ENCODE measurements at regions not wholly inside any gene's neighbourhood (a gene's known extent, or its start where the extent isn't known, plus 50 kb on each side); places are given as distances from the start of the nearest gene placed in this dataset.
"Not testable (repeated sequence)": the region's sequence is repeated elsewhere in the genome, so short reads cannot be mapped to it uniquely, and the experiment has no call there.

DNA sequence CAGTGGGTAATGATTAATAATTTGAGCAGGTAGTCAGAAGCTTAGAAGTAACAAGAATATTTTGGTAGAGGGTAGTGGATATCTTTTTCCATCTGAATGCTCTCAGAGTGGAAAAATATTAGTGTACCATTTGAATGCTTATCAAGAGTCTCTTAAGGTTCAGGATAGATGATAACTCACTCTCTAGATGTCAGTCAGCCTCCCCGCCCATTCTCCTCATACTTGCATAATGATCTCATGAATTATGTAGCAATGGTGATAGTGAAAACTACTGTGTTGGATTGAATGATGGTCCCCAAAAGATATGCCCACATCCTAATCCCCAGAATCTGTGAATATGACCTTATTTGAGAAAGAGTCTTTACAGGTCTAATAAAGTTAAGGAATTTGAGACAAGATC, 132.7 kb upstream of the KLF12 start:
- DNase-seq = no peak

DNA sequence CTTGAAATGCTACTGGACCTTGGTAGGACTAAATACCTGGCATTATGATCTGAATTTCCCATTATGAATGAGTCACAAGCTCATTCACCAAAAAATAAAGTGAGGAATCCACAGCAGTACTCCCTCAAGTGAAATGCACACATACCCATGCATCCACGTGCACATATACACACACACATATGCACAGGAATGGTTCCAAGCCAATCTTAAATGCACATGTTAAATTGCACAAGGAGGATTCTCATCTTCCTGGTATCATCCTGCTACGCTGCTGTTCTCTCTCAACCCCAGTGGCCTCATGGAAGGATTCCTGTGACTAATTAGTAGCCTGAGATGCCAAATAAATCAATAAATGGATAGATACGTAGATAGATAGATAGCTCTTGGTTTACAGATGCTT, 132.1 kb upstream of the KLF12 start:
- DNase-seq = no peak

DNA sequence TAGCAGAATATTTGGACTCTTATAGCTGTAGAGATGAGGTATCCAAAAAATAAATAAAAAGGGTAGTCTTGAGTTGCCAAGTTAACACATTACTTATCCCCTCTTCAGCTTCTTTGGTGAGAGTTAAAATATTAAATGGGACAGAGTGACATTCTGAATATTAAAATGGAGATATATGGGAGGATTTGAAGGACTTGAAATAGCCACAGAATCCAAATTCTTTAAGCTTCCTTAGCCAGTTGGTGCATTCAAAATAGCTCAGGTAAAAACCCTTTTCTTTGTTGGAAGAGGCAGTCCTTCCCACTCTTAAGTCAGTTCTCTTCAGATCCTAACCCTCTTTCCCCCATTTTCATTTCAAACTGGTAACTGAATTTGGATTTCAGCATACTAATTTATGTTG, 130.1 kb upstream of the KLF12 start:
- no peak for DNase-seq

DNA sequence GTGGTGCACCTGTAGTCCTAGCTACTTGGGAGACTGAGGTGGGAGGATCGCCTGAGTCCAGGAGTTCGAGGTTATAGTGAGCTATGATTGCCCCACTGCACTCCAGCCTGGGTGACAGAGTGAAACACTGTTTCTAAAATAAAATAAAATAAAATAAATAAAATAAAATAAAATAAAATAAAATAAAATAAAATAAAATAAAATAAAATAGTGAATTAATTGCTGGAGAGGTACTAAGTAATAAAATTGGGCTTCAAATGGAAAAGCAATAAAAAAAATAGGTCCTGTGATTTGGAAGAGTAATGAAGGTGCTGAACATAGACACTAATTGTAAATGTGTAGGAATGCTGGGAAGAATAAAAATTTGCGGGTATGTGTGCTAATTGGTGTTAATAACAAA, 126.2 kb upstream of the KLF12 start:
- not testable (repeated sequence) for DNase-seq

DNA sequence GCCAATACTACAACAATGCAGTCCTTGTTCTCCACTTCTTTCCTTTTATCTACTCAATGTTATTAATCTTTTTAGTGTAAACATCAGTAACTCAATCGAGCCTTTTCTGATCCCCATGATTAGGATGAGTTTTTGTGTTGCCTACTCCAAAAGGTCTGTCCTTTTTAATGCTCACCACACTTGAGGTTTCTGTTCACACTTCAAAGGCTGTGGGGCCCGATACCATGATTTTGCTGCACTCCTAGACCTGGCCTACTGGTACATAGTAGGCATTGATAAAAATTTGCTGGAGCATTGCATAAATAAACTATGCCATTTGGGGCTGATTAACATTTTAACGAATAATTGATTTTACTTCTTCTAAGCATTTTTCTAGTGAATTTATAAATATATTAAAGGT, 125.4 kb upstream of the KLF12 start:
- DNase-seq = no peak

DNA sequence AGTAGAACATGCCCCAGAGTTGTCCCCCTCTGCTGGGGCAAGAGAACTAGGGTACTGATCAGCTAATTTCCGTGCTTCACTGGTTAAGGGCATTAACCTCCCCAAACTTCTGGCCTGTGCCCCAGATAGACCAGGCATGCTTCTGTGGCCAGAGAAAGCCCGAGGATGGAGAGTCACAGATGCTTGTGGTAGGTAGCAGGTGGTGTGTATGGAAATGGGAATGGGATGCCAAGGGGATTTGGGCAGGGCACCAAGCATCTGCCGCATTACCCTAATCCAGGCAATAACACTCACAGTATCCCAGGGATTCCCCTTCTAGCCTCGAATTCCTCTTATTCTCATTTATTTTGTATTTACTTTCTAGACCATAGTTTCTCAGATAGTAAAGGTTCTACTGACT, 124.8 kb upstream of the KLF12 start:
- DNase-seq = no peak

DNA sequence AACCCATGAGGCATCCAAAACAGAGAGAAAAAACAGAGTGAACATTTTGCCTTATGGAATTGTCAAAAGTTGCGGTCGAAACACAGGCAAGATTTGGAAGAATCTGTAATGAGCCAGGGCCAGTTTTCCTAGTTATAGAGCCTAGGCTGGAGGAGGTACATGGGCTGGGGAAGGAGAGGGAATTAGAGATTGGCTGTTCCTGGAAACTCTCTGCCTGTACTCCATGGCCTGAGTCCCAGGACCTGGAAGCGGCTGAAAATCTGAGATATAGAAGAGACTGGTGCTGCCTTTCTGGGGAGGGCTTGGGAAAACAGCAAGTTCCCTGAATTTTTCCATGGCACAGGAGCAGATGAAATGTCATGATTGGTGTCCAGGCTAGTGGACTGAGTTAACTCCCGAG, 122.8 kb upstream of the KLF12 start:
- DNase-seq = no peak

DNA sequence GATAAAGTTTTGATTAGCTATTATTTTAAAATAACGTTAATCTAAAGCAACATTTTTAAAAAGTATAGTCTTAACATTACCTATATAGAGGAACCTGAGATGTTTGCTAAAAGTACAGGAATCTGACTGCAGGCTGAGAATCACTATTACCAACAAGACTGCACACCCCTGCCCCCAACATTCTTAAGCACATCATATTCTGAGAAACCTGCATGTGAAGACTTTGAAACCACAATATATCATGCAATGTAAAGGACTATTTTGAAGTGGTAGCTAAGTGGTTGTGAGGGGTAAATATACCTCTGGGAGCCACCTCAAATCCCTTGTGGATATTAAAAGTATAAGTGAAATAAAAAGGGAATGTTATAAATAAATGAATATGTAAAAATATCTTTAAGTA, 119.0 kb upstream of the KLF12 start:
- DNase-seq = peak; percentile 30

DNA sequence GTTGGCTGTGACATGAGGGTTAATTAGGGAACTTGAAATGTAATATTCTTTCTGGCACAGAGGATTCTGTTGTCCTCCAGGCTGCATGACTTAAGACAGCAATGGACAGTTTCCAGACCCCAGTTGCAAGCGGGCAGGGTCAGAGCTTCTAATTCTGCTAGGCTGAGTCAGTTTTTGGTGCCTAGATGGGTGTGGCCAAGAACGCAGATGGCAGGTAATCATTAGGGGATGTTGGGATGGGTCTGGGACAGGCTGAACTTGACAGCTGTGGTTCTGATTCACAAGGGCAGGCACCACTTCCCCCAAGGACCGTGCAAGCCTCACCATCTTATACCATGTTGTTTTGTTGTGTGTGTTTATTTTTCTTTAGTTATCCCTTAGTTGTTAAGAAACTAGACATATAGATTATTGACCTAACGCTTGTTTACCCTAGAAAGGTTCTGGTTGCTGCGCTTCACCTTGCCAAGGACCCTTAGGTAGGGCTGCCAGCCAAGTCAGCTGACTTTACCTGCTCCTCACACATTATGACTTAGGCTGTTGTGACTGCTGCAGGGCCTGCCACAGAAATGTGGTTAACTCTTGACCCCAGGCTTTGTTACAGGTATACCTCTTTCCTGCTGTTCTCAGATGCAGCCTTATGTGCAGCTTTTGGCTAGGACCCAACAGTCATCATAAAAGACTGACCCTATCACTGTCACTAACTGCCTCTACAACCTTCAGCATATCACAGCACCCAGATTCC, 117.7 kb upstream of the KLF12 start:
- DNase-seq = no peak

DNA sequence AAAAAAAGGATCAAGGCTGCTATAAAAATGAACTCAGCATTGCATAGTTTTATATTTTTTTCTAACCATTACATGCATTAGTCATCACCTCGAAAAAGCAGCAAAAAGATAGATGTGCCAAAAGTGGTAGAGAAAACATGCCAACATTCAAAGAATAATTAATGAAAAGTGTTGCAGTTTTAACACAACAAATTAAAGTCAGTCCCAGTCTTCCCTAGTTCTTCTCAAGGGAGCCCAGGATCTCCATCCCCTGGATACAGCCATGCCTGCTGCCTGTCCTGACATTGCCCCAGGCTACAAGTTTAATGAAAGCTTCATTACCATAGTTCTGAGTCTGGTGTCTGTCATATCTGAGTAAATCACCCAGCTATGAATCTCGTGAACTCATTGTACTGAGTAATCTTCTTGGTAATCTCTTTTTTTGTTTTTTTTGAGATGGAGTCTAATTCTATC, 116.6 kb upstream of the KLF12 start:
- peak; percentile 83 for DNase-seq

DNA sequence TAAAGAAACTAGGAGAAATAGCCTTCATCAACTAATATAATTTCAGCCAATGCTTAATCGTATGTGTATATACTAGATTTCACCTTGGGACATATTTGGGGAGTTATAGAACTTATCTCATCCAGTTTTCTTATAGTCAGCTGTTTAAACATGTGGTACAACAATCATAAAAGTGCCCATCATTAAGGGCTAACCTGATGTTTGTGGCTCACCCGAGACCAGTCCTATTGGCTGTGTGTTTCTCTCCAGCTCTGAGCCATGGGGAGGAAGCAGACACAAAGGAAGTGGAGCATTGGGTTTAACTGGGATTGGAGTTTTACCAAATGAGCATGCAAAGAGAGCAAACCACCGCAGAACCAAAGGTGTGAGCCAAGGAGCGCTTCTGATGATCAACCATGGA, 114.3 kb upstream of the KLF12 start:
- no peak for DNase-seq

DNA sequence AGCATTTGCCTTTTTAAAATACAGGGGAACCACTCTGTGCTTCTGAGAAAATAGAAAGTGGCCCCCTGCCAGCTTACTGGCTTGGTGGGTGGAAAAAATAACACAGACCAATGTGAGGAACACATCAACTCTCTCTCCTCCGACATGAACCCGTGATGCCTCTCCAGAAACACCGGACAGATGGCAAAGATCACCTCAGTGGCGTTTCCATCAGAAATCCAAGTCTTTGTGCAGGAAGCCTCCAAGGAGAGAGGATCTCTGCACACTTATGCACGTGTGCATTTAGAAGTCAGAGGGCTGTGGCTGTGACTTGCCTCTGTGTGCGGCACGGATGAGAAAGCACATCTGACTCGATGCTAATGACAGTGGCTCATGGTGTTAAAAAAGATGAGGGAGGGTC, 112.3 kb upstream of the KLF12 start:
- DNase-seq = peak; percentile 21

DNA sequence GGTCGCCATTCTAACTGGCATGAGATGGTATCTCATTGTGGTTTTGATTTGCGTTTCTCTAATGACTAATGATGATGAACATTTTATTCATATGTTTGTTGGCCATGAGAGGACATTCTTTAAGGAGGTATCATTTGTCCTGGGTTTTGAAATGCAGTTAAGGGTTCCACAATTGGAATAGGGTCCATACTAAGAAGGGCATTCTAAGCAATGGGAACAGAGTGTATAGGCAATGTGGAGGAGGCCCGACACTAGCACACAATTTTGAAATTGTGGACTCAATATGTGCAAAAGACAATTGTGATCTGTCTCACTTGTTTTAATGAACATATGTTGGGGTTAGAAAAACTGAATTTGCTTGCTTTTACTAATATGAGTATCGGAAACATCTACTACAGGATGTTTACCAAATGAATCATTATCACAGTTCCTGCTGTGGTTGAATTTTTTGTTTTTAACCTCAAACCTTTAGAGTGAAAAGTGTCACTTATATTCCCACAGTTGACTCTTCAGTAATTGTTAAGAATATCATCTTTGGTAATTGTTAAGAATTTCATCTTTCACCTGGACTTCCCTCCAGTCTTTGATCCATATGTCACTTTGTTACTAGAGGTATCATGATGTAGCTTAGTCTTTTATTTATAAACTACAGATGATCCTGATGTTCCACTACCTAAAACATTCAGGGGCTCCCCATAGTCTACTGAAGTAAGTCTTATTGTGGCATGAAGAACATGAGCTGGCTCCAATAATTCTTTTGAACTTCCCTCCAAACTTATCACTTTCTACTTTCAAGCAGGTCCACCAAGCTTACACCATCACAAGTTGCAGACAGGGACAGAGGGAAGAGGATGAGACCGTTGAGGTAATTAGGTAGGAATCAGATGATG, 109.7 kb upstream of the KLF12 start:
- peak; percentile 86 for DNase-seq

DNA sequence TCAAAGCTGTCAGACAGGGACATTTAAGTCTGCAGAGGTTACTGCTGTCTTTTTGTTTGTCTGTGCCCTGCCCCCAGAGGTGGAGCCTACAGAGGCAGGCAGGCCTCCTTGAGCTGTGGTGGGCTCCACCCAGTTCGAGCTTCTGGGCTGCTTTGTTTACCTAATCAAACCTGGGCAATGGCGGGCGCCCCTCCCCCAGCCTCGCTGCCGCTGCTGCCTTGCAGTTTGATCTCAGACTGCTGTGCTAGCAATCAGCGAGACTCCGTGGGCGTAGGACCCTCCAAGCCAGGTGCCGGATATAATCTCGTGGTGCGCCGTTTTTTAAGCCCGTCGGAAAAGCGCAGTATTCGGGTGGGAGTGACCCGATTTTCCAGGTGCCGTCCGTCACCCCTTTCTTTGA, 107.1 kb upstream of the KLF12 start:
- not testable (repeated sequence) for DNase-seq

DNA sequence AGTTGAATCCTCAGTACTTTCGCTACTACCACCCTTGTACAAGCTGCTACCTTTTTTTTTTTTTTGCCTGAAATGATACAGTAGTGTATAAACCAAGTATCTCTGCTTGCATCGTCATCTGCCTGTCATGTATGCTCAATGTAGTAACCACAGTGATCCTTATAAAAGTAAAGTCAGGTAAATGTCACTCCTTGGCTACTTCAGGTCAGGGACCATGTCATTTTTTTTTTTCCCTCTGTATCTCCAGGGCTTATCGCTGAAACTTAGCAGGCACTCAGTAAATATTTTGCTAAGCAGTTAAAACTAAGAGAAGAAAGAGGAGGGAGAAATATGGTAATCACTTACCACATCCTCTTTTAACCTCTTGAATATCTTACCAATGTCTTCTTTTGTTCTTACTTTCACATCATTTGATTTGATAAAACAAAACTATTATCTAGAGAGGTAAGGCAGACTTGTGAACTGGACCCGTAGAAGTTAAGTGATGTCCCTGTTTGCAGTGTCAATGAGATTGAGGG, 96.8 kb upstream of the KLF12 start:
- DNase-seq = no peak

DNA sequence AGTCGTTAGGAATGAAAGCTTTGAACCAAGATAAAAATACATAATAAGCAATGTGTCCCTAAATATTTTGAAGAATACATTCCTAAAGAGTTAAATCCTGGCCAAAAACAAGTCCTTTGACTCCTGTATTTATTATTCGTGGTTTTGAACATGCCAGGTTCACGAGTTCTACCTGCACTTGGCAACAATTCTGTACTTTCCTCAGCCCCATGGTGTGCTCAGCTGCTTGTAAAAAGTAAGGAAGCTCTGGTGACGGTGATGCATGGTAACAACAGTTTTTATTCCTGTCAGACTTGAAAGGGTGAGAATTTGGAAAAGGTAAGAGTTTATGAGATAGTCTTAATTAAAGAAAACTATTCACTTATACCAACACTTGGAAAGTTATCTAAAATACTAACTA, 95.0 kb upstream of the KLF12 start:
- DNase-seq = peak; percentile 20

DNA sequence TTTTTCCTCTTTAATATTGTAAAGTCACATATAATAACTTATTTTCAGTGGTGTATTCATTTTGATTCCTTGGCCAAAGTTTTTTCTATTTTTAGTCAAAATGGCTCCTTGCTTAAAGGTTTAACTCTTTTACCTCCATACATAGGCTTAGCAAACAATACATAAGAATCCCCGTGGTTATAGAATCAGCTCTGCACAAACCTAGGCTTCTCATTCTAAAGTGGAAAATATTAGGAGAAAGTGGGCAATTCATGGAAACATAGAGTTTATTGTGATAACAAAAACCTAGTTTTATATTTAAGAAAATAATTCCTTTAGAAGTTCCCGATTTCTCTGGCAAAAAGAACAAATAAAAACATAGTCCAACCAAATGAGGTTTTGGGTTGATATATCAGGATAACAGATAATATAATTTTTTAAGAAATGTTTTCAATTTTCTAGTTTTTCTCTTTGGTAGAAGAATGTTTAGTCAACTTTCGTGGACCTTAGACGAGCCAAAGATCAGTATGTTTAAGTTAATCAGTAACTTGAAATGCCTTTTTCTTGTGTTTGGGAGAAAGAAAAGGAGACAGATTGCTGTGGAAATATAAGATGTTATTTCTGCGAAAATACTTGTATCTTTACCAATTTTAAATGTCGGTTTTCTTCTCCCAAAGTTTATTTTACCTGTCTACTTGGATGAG, 93.4 kb upstream of the KLF12 start:
- no peak for DNase-seq

DNA sequence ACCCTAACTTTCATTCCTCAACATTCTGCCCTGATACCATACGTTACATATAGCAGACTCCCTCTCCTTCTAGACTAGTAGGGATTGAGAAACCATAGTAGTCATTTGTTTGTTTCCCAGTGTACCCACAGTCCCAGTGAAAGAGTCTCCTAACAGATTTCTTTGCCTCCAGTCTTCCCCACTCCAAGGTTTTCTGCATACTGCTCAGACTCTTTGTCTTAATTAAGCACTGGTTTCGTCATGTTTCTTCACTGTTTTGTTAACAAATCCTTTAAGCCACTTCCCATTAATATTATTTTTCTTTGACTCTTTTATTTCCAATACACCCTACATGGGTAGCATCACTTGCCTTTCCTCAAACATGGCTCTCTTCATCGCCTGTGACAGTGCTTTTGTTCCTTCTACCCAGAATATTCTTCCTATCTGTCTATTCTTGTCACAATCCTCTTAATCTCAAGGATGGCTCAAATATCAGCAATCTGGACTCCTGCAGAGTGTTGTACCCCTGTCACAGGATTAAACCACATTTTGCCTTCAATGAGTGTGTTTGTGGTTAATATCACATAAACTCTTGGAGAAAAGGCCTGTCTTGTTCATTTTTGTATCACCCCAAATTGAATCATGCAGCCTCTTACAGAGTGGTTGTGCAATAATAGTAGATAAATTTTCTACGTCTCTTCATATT, 92.7 kb upstream of the KLF12 start:
- peak; percentile 71 for DNase-seq

DNA sequence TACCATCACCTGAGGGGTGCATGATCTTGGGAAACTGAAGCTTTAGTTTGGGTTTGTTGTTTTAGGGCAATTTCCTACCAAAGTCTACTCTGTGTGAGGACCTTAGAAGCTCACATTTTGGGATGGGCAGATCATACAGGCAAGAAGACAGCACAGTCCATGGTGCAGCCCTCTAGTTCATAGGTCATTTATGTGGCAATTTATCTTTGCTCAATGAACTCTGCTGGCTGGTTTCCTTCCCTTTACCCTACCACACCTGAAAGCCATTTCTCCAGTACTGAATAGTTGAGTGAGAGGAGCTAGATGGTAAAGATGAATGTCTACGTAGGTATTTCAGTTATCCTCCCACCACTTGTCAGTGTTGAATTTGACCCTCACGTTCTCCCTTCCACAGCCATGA, 87.5 kb upstream of the KLF12 start:
- no peak for DNase-seq

DNA sequence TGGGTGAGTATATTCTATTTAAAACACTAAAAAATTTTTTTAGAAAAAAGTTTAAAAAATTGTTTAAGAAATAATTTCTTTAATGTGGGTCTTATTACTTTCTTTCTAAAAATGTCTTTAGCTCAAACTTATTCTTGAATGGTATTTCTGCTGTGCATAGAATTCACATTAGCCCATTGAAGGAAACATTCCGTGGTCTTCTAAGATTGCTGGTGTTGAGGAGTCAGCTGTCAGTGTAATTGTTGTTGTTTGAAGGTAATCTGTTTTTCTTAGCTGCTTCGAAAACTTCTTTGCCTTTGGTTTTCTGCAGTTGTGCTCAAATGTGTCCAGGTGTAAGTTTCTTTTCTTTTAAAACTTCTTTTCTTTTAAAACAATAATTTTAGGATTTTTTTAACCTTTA, 85.4 kb upstream of the KLF12 start:
- DNase-seq = peak; percentile 79

DNA sequence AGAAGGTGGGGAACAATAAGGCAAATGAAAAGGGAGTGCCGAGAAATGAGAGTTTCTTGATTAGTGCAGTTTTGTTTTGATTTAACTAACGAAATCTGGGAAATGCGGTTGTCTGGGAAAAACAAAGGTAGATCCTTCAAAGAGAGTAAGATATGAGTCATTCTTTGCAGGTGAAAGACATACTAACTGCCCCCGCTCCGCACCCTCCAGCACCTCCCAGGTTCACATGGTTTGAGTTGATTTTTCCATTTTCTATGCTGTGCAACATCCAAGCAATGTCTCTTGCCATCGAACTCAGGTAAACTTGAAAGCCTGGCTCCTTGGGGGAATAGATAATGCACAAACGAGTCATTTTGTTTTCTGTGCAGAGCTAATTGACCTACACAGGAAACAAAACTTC, 84.1 kb upstream of the KLF12 start:
- no peak for DNase-seq

DNA sequence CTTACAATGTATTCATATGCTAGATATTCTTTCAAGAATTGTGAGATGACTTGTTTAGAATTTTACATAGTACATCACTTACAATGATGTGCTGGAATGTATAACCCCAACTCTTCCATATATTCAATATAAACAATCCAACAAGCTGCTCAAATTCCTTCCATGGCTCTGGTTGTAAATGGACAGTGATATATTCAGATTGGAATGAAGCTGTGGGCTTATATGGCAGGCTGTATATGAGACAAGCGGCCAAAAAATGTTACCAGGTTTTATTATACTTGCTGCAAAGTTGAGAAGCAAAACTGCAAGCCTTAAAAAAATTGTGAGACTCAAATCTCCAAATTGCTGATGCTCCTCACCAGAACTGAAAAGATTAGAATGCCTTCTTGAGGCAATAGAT, 83.6 kb upstream of the KLF12 start:
- peak; percentile 97 for DNase-seq

DNA sequence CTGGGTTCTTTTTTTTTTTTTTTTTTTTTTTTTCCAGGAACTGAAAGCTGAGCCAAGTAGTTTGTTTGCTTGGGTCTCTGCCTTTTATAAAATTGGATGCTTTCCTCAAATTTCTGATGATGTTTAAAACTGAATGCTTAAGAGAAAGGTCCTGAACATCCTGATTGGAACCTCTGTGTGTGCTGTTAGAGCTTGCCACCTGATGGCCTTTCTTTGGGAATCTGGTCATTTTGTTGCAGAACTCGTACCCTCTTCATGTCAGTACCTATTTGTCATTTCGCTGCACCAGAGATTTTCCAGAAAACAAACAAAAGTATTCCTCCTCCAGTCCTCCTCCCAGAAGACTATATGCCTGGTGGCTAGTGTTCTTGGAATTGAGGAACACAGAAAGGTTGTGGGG, 81.2 kb upstream of the KLF12 start:
- no peak for DNase-seq
